ENCODE measurements at regions not wholly inside any gene's neighbourhood (a gene's known extent, or its start where the extent isn't known, plus 50 kb on each side); places are given as distances from the start of the nearest gene placed in this dataset.

DNA sequence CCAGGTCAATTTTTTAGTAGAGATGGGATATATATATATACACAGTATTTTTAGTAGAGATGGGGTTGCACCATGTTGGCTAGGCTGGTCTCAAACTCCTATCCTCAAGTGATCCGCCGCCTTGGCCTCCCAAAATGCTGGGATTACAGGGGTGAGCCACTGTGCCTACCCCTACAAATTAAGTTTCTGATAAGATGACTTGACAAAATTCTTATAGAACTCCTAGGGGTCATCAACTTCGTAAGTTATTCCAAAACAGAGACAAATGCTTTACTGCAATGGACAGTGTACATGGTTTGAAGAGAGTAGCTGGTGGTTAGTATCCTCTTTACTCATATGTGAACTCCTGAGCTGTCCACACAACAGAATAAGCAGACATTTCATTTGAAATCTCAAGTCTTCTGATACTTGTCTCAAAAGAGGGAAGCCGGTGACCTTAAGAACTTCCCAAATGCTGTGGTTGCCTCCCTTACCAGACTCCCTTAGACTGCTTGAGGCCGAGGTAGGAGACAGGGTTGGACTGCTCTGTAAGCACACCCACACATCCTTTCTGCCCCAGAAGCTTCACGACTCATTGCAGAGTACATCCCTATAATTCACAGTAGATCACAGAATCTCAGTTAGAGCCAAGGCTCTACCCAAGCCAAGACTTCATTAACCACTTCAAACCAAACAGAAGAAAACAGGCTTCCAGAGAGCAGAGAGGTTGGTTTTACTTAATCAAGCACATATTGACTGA, 244.1 kb upstream of the IRF2BP2 start:
- TF ChIP-seq, protein P1, sequence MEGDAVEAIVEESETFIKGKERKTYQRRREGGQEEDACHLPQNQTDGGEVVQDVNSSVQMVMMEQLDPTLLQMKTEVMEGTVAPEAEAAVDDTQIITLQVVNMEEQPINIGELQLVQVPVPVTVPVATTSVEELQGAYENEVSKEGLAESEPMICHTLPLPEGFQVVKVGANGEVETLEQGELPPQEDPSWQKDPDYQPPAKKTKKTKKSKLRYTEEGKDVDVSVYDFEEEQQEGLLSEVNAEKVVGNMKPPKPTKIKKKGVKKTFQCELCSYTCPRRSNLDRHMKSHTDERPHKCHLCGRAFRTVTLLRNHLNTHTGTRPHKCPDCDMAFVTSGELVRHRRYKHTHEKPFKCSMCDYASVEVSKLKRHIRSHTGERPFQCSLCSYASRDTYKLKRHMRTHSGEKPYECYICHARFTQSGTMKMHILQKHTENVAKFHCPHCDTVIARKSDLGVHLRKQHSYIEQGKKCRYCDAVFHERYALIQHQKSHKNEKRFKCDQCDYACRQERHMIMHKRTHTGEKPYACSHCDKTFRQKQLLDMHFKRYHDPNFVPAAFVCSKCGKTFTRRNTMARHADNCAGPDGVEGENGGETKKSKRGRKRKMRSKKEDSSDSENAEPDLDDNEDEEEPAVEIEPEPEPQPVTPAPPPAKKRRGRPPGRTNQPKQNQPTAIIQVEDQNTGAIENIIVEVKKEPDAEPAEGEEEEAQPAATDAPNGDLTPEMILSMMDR (IDR thresholded peaks at IDR 0.05) = no peak
- TF ChIP-seq SMC3 (IDR thresholded peaks at IDR 0.05; ENCODE audit: low read depth, low read length) (no peak), TAF1 (IDR thresholded peaks at IDR 0.05; ENCODE audit: borderline replicate concordance, low read depth, low read length) (no peak), CHD2 (IDR thresholded peaks at IDR 0.05; ENCODE audit: low read length, partially characterized antibody) (no peak), REST (IDR thresholded peaks at IDR 0.05; ENCODE audit: low read depth, low read length) (no peak), NRF1 (IDR thresholded peaks at IDR 0.05; ENCODE audit: low read depth, low read length) (no peak), EZH2phosphoT487 (IDR thresholded peaks at IDR 0.05; ENCODE audit: borderline replicate concordance, low read depth) (no peak), TEAD4 (IDR thresholded peaks at IDR 0.05; ENCODE audit: borderline replicate concordance, insufficient read depth) (no peak), EP300 (IDR thresholded peaks at IDR 0.05; ENCODE audit: borderline replicate concordance in 1 of 2, low read depth in 1 of 2, low read length in 1 of 2) (no peak), YY1 (IDR thresholded peaks at IDR 0.05; ENCODE audit: low read depth) (no peak), TCF12 (IDR thresholded peaks at IDR 0.05) (no peak), POLR2AphosphoS5 (IDR thresholded peaks at IDR 0.05; ENCODE audit: low read depth, low read length) (no peak), GABPA (IDR thresholded peaks at IDR 0.05; ENCODE audit: low read depth) (no peak)

All from SK-N-SH (cell line).